Thyroid gland (tissue), 4 donors: ENCODE measurements at regions not wholly inside any gene's neighbourhood (a gene's known extent, or its start where the extent isn't known, plus 50 kb on each side); places are given as distances from the start of the nearest gene placed in this dataset.

Experiments
- POLR2A ChIP-seq, 2 donors: fragments of 450-650 bp; IDR thresholded peaks; one replicate each; pipeline ENCODE4 v1.6.1; 2017; ENCODE audit warnings: antibody characterized with exemption in 2 of 2, mild to moderate bottlenecking in 2 of 2, moderate library complexity in 1 of 2
- TF ChIP-seq, protein P1 (sequence below), 6 experiments: fragments of 200-600 bp in 3 of 6; fragments of 450-650 bp in 3 of 6; sonication (generic) in 3 of 6; IDR thresholded peaks; one replicate each; pipeline ENCODE4 v1.5.1; 2016 to 2019; ENCODE audit warnings: antibody characterized with exemption in 6 of 6, mild to moderate bottlenecking in 2 of 6, inconsistent platforms in 1 of 6, moderate library complexity in 1 of 6

DNA sequence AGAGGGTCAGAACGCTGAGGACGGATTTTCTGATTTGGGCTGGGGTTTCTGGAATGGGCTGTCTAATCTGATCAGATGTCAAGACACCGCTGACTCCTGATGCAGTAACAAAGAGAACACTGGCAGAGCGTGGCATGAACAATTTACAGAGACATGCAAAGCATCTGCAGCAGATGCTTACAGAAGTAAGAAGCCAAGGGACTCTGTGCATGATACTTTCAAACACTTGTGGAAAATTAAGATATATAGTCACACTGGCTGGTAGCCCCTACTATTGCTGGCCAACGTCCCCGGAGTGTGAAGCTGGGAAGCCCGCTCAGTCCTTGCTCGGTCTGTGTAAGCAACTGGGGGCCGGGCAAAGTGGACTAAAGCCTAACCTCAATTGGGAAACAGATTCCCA lies 903.7 kb downstream of the BRD1 start:
- TF ChIP-seq, protein P1, sequence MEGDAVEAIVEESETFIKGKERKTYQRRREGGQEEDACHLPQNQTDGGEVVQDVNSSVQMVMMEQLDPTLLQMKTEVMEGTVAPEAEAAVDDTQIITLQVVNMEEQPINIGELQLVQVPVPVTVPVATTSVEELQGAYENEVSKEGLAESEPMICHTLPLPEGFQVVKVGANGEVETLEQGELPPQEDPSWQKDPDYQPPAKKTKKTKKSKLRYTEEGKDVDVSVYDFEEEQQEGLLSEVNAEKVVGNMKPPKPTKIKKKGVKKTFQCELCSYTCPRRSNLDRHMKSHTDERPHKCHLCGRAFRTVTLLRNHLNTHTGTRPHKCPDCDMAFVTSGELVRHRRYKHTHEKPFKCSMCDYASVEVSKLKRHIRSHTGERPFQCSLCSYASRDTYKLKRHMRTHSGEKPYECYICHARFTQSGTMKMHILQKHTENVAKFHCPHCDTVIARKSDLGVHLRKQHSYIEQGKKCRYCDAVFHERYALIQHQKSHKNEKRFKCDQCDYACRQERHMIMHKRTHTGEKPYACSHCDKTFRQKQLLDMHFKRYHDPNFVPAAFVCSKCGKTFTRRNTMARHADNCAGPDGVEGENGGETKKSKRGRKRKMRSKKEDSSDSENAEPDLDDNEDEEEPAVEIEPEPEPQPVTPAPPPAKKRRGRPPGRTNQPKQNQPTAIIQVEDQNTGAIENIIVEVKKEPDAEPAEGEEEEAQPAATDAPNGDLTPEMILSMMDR (IDR thresholded peaks at IDR 0.05) = no peak
- TF ChIP-seq POLR2A (IDR thresholded peaks at IDR 0.05) = no peak
